T-cell (primary cell): ENCODE measurements at regions not wholly inside any gene's neighbourhood (a gene's known extent, or its start where the extent isn't known, plus 50 kb on each side); places are given as distances from the start of the nearest gene placed in this dataset.

Experiments
- ATAC-seq, 4 experiments: fragments of 200-7000 bp in 3 of 4; fragments of 150-1000 bp in 1 of 4; cut with Tn5 transposase; replicated peaks in 1 of 4; 1 replicate in 3 of 4; 2 replicates in 1 of 4; pipeline ENCODE4 v1.10.0; 2021; ENCODE audit warnings: moderate library complexity in 3 of 4, mild to moderate bottlenecking in 2 of 4, moderate number of reproducible peaks in 1 of 4
- CTCF ChIA-PET, 2 donors: fragments of 300-600 bp; sonication (Branson Sonifier 250); formaldehyde crosslinking; loops; one replicate each; lab custom pipeline; 2022; ENCODE audit warnings: antibody characterized with exemption in 2 of 2; lab: Charles Lee
- POLR2A ChIA-PET, 2 donors: fragments of 300-600 bp; sonication (Branson Sonifier 250); formaldehyde crosslinking; loops; one replicate each; lab custom pipeline; 2022; ENCODE audit warnings: antibody characterized with exemption in 2 of 2; lab: Charles Lee
- DNase-seq, 35 experiments: peaks; one replicate each; pipeline versions ENCODE4 v3.0.0 to v3.0.0-alpha.2; 2013 to 2023
- H3K27ac ChIP-seq: one replicate; pipeline ENCODE4 v1.5.1; 2013; ENCODE audit warnings: low read length
- H3K27me3 ChIP-seq, 2 experiments: replicated peaks in 1 of 2; 1 replicate in 1 of 2; 2 replicates in 1 of 2; pipeline versions ENCODE4 v1.6.1 to v1.7.0; 2013; ENCODE audit warnings: low read length in 1 of 2, mixed read lengths in 1 of 2; ENCODE audit not compliant: control insufficient read depth in 2 of 2, insufficient read depth in 2 of 2; ENCODE audit errors: extremely low read depth in 1 of 2
- H3K36me3 ChIP-seq, 2 donors: 1 replicate in 1 of 2; 2 replicates in 1 of 2; pipeline versions ENCODE4 v1.6.1 to v1.7.0; 2013; ENCODE audit warnings: low read length in 1 of 2; ENCODE audit not compliant: control insufficient read depth in 2 of 2, insufficient read depth in 1 of 2; ENCODE audit errors: extremely low read depth in 1 of 2
- H3K4me1 ChIP-seq, 2 experiments: 1 replicate in 1 of 2; 2 replicates in 1 of 2; pipeline versions ENCODE4 v1.6.1 to v1.7.0; 2013; ENCODE audit warnings: low read length in 2 of 2, mixed read lengths in 1 of 2; ENCODE audit not compliant: insufficient read depth in 2 of 2, control insufficient read depth in 1 of 2; ENCODE audit errors: extremely low read depth in 1 of 2
- H3K4me3 ChIP-seq, 2 donors: 1 replicate in 1 of 2; 2 replicates in 1 of 2; pipeline versions ENCODE4 v1.5.1 to v1.7.0; 2013; ENCODE audit warnings: mild to moderate bottlenecking in 2 of 2, low read length in 1 of 2, moderate library complexity in 1 of 2; ENCODE audit not compliant: control insufficient read depth in 1 of 2; ENCODE audit errors: extremely low read depth in 1 of 2
- H3K9me3 ChIP-seq: 2 replicates; pipeline ENCODE4 v1.7.0; 2013
- H3K27ac Mint-ChIP-seq, 2 donors: one replicate each; pipeline ENCODE4 v1.8.0; 2020 to 2021; ENCODE audit warnings: mild to moderate bottlenecking in 2 of 2, mixed read lengths in 2 of 2
- H3K27me3 Mint-ChIP-seq, 2 donors: one replicate each; pipeline ENCODE4 v1.8.0; 2021 to 2022; ENCODE audit warnings: mixed read lengths in 2 of 2
- H3K36me3 Mint-ChIP-seq: one replicate; pipeline ENCODE4 v1.8.0; 2021; ENCODE audit warnings: mixed read lengths
- H3K4me1 Mint-ChIP-seq, 3 donors: one replicate each; pipeline ENCODE4 v1.8.0; 2020 to 2022; ENCODE audit warnings: mixed read lengths in 3 of 3, mild to moderate bottlenecking in 1 of 3
- H3K4me3 Mint-ChIP-seq, 3 donors: one replicate each; pipeline ENCODE4 v1.8.0; 2020 to 2022; ENCODE audit warnings: mild to moderate bottlenecking in 3 of 3, mixed read lengths in 3 of 3, moderate library complexity in 3 of 3
- H3K9me3 Mint-ChIP-seq, 3 donors: one replicate each; pipeline ENCODE4 v1.8.0; 2020 to 2022; ENCODE audit warnings: mixed read lengths in 3 of 3
- WGBS: methylation state at CpG from one replicate; pipeline ENCODE4 v1.1.5; 2013; ENCODE audit warnings: missing lambda C conversion rate; ENCODE audit not compliant: insufficient coverage; 5-methylcytosine and 5-hydroxymethylcytosine counted together

GRCh38 chr1:222216255-222216754 is 331.6 kb downstream of the HHIPL2 start:
- ChIA-PET POLR2A (no interaction called here), CTCF (no interaction called here)
- peaks cover 3% of the 10 kb centered on the region for H3K36me3 Mint-ChIP-seq
- WGBS, result no CpG with 5 or more reads among the region's 3 CpGs
- Histone ChIP-seq H3K27me3 (no peaks in the 10 kb centered on the region), H3K27ac (no peak overlapping the region), H3K9me3 (no peaks in the 10 kb centered on the region), H3K36me3 (no peaks in the 10 kb centered on the region), H3K4me3 (no peak overlapping the region), H3K4me1 (no peaks in the 10 kb centered on the region)
- H3K9me3 Mint-ChIP-seq, result peaks cover 10 to 18% (median 16%) of the 10 kb centered on the region in 3 donors
- no peak overlapping the region for H3K27ac Mint-ChIP-seq
- H3K4me3 Mint-ChIP-seq, result no peak overlapping the region
- peaks cover 3 to 4% of the 10 kb centered on the region in 2 donors for H3K27me3 Mint-ChIP-seq
- ATAC-seq (no peak), DNase-seq (no peak)
- no peaks in the 10 kb centered on the region for H3K4me1 Mint-ChIP-seq

GRCh38 chr1:222210776-222211175 is 337.1 kb downstream of the HHIPL2 start:
- H3K27me3 ChIP-seq, result no peaks in the 10 kb centered on the region
- no peak overlapping the region for H3K4me3 Mint-ChIP-seq
- CTCF ChIA-PET, result no interaction called here
- DNase-seq (no peak), ATAC-seq (no peak)
- WGBS, result no CpG with 5 or more reads among the region's 2 CpGs
- H3K4me1 Mint-ChIP-seq, result no peaks in the 10 kb centered on the region
- H3K4me3 ChIP-seq, result no peak overlapping the region
- no peaks in the 10 kb centered on the region for H3K9me3 Mint-ChIP-seq
- H3K36me3 Mint-ChIP-seq, result no peaks in the 10 kb centered on the region
- no peaks in the 10 kb centered on the region for H3K9me3 ChIP-seq
- H3K27ac ChIP-seq, result no peak overlapping the region
- no peaks in the 10 kb centered on the region for H3K4me1 ChIP-seq
- POLR2A ChIA-PET, result no interaction called here
- no peaks in the 10 kb centered on the region for H3K36me3 ChIP-seq
- H3K27me3 Mint-ChIP-seq, result peaks cover 3 to 8% of the 10 kb centered on the region in 2 donors
- no peak overlapping the region for H3K27ac Mint-ChIP-seq

GRCh38 chr1:222204475-222204874 is 343.4 kb downstream of the HHIPL2 start:
- ChIA-PET POLR2A (no interaction called here), CTCF (interaction anchor here in 1 of 2 donors (0.6 kb wide), 1 partner anchor 209 kb away, joined by 4 read pairs; no protein-coding TSS in a partner anchor)
- H3K27ac Mint-ChIP-seq, result no peak overlapping the region

GRCh38 chr1:222202831-222203230 is 345.1 kb downstream of the HHIPL2 start:
- H3K27me3 ChIP-seq, result no peaks in the 10 kb centered on the region
- Mint-ChIP-seq H3K4me3 (no peak overlapping the region), H3K27me3 (peaks cover 0 to 4% of the 10 kb centered on the region in 2 donors), H3K9me3 (no peaks in the 10 kb centered on the region), H3K4me1 (peaks cover 0 to 2% (median 0%) of the 10 kb centered on the region in 3 donors), H3K36me3 (no peaks in the 10 kb centered on the region), H3K27ac (no peak overlapping the region)
- DNase-seq (no peak), ATAC-seq (no peak)
- no peaks in the 10 kb centered on the region for H3K9me3 ChIP-seq
- no peak overlapping the region for H3K4me3 ChIP-seq
- H3K36me3 ChIP-seq, result no peaks in the 10 kb centered on the region
- 87% methylated on average over 1 of the region's 2 CpGs for WGBS
- CTCF ChIA-PET, result no interaction called here
- POLR2A ChIA-PET, result no interaction called here
- no peaks in the 10 kb centered on the region for H3K4me1 ChIP-seq
- H3K27ac ChIP-seq, result no peak overlapping the region

More at GRCh38 chr1:222204475-222204874, 343.4 kb downstream of the HHIPL2 start:
- Mint-ChIP-seq H3K9me3 (no peaks in the 10 kb centered on the region), H3K4me1 (peaks cover 0 to 2% (median 0%) of the 10 kb centered on the region in 3 donors), H3K4me3 (no peak overlapping the region), H3K36me3 (no peaks in the 10 kb centered on the region), H3K27me3 (peaks cover under 1 to 4% of the 10 kb centered on the region in 2 donors)
- H3K27me3 ChIP-seq, result no peaks in the 10 kb centered on the region
- H3K4me3 ChIP-seq, result no peak overlapping the region
- H3K36me3 ChIP-seq, result no peaks in the 10 kb centered on the region
- DNase-seq, result no peak
- no peak for ATAC-seq
- no peaks in the 10 kb centered on the region for H3K9me3 ChIP-seq
- H3K4me1 ChIP-seq, result no peaks in the 10 kb centered on the region
- H3K27ac ChIP-seq, result no peak overlapping the region
- WGBS, result no CpG with 5 or more reads among the region's 3 CpGs

GRCh38 chr1:222196736-222197135 is 351.2 kb downstream of the HHIPL2 start:
- ChIA-PET CTCF (interaction anchor here in 1 of 2 donors (0.6 kb wide), 1 partner anchor 268 kb away, joined by 5 read pairs; no protein-coding TSS in a partner anchor), POLR2A (no interaction called here)
- H3K4me1 Mint-ChIP-seq, result no peaks in the 10 kb centered on the region
- WGBS, result 100% methylated on average over 2 of the region's 4 CpGs
- no peak for DNase-seq
- H3K27me3 ChIP-seq, result no peaks in the 10 kb centered on the region
- no peak for ATAC-seq
- H3K27me3 Mint-ChIP-seq, result peaks cover 0 to 4% of the 10 kb centered on the region in 2 donors
- no peaks in the 10 kb centered on the region for H3K9me3 ChIP-seq
- peaks cover 0 to 3% (median 2%) of the 10 kb centered on the region in 3 donors for H3K9me3 Mint-ChIP-seq
- no peaks in the 10 kb centered on the region for H3K36me3 Mint-ChIP-seq
- no peak overlapping the region for H3K27ac ChIP-seq
- H3K27ac Mint-ChIP-seq, result no peak overlapping the region
- H3K4me3 ChIP-seq, result no peak overlapping the region
- no peaks in the 10 kb centered on the region for H3K4me1 ChIP-seq
- H3K36me3 ChIP-seq, result no peaks in the 10 kb centered on the region
- H3K4me3 Mint-ChIP-seq, result no peak overlapping the region

GRCh38 chr1:222196288-222196687 is 351.6 kb downstream of the HHIPL2 start:
- no peak for ATAC-seq
- peaks cover 3 to 7% (median 6%) of the 10 kb centered on the region in 3 donors for H3K9me3 Mint-ChIP-seq
- H3K27me3 ChIP-seq, result no peaks in the 10 kb centered on the region
- no peaks in the 10 kb centered on the region for H3K4me1 Mint-ChIP-seq
- H3K4me3 Mint-ChIP-seq, result no peak overlapping the region
- no peaks in the 10 kb centered on the region for H3K9me3 ChIP-seq
- H3K4me3 ChIP-seq, result no peak overlapping the region
- H3K27ac Mint-ChIP-seq, result no peak overlapping the region
- CTCF ChIA-PET, result interaction anchor here in 1 of 2 donors (0.6 kb wide), 1 partner anchor 268 kb away, joined by 5 read pairs; no protein-coding TSS in a partner anchor
- no peak overlapping the region for H3K27ac ChIP-seq
- peaks cover 0 to 4% of the 10 kb centered on the region in 2 donors for H3K27me3 Mint-ChIP-seq
- POLR2A ChIA-PET, result no interaction called here
- no peak for DNase-seq
- no peaks in the 10 kb centered on the region for H3K36me3 Mint-ChIP-seq
- H3K36me3 ChIP-seq, result no peaks in the 10 kb centered on the region
- H3K4me1 ChIP-seq, result no peaks in the 10 kb centered on the region
